Breast epithelium (tissue), 3 donors: ENCODE measurements at regions not wholly inside any gene's neighbourhood (a gene's known extent, or its start where the extent isn't known, plus 50 kb on each side); places are given as distances from the start of the nearest gene placed in this dataset.
"Not testable (repeated sequence)": the region's sequence is repeated elsewhere in the genome, so short reads cannot be mapped to it uniquely, and the experiment has no call there.

Experiments
- POLR2AphosphoS5 ChIP-seq, 3 donors: sonication (generic); formaldehyde crosslinking; IDR thresholded peaks; one replicate each; pipeline ENCODE4 v1.6.1; 2017; ENCODE audit warnings: antibody characterized with exemption in 3 of 3
- TF ChIP-seq, protein P1 (sequence below), 3 donors: fragments of 450-650 bp; IDR thresholded peaks; one replicate each; pipeline ENCODE4 v1.5.1; 2016 to 2017; ENCODE audit warnings: antibody characterized with exemption in 3 of 3, mild to moderate bottlenecking in 3 of 3, moderate library complexity in 3 of 3

DNA sequence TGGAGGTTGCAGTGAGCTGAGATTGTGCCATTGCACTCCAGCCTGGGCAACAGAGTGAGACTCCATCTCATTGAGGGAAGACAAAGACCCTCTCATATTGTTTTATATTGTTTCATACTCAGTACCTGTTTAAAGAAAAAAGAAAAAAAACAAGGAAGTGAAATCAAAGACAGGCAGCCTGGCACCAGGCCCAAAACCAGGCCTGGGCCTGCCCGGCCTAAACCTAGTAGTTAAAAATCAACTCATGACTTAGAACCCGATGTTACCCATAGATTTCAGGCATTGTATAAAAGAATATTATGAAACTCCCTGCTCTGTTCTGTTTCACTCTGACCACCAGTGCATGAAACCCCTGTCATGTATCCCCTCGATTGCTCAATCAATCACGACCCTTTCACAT, 50.2 kb upstream of the GOLGA8O start:
- TF ChIP-seq, protein P1, sequence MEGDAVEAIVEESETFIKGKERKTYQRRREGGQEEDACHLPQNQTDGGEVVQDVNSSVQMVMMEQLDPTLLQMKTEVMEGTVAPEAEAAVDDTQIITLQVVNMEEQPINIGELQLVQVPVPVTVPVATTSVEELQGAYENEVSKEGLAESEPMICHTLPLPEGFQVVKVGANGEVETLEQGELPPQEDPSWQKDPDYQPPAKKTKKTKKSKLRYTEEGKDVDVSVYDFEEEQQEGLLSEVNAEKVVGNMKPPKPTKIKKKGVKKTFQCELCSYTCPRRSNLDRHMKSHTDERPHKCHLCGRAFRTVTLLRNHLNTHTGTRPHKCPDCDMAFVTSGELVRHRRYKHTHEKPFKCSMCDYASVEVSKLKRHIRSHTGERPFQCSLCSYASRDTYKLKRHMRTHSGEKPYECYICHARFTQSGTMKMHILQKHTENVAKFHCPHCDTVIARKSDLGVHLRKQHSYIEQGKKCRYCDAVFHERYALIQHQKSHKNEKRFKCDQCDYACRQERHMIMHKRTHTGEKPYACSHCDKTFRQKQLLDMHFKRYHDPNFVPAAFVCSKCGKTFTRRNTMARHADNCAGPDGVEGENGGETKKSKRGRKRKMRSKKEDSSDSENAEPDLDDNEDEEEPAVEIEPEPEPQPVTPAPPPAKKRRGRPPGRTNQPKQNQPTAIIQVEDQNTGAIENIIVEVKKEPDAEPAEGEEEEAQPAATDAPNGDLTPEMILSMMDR (IDR thresholded peaks at IDR 0.05) = not testable (repeated sequence)
- not testable (repeated sequence) for TF ChIP-seq POLR2AphosphoS5 (IDR thresholded peaks at IDR 0.05)
